GM21529 (cell line): ENCODE measurements at regions not wholly inside any gene's neighbourhood (a gene's known extent, or its start where the extent isn't known, plus 50 kb on each side); places are given as distances from the start of the nearest gene placed in this dataset.
"Not testable (repeated sequence)": the region's sequence is repeated elsewhere in the genome, so short reads cannot be mapped to it uniquely, and the experiment has no call there.

Source experiments
- ATAC-seq: cut with Tn5 transposase; IDR thresholded peaks from one replicate; pipeline ENCODE4 v1.9.1; 2021; ENCODE audit not compliant: unreplicated experiment

GRCh38 chr10:10667466-10667865 lies 350.2 kb upstream of the CELF2 start:
- no peak for ATAC-seq

- ATAC-seq, result no peak
Measured at GRCh38 chr10:10676972-10677371, 340.7 kb upstream of the CELF2 start.

GRCh38 chr10:10677479-10677878 lies 340.2 kb upstream of the CELF2 start:
- ATAC-seq, result peak; percentile 78

- no peak for ATAC-seq
Measured at GRCh38 chr10:10680496-10680895, 337.2 kb upstream of the CELF2 start.

- ATAC-seq, result no peak
Measured at GRCh38 chr10:10684972-10685371, 332.7 kb upstream of the CELF2 start.

GRCh38 chr10:10685566-10685965 lies 332.1 kb upstream of the CELF2 start:
- ATAC-seq, result no peak

- ATAC-seq, result no peak
Measured at GRCh38 chr10:10687751-10688150, 329.9 kb upstream of the CELF2 start.

- ATAC-seq, result no peak
Measured at GRCh38 chr10:10699427-10699826, 318.2 kb upstream of the CELF2 start.

GRCh38 chr10:10701084-10701611 lies 316.5 kb upstream of the CELF2 start:
- no peak for ATAC-seq

- ATAC-seq, result no peak
Measured at GRCh38 chr10:10702211-10702610, 315.5 kb upstream of the CELF2 start.

GRCh38 chr10:10703382-10703781 lies 314.3 kb upstream of the CELF2 start:
- no peak for ATAC-seq

- ATAC-seq, result no peak
Measured at GRCh38 chr10:10712155-10712704, 305.4 kb upstream of the CELF2 start.

GRCh38 chr10:10714327-10714726 lies 303.3 kb upstream of the CELF2 start:
- no peak for ATAC-seq

- no peak for ATAC-seq
Measured at GRCh38 chr10:10716972-10717371, 300.7 kb upstream of the CELF2 start.

GRCh38 chr10:10722422-10722821 lies 295.2 kb upstream of the CELF2 start:
- ATAC-seq, result no peak

GRCh38 chr10:10725196-10725595 lies 292.5 kb upstream of the CELF2 start:
- ATAC-seq, result no peak

GRCh38 chr10:10726101-10726500 lies 291.6 kb upstream of the CELF2 start:
- no peak for ATAC-seq

GRCh38 chr10:10727411-10727810 lies 290.3 kb upstream of the CELF2 start:
- not testable (repeated sequence) for ATAC-seq

- no peak for ATAC-seq
Measured at GRCh38 chr10:10727812-10728211, 289.9 kb upstream of the CELF2 start.

- ATAC-seq, result no peak
Measured at GRCh38 chr10:10730471-10731043, 287.1 kb upstream of the CELF2 start.

- no peak for ATAC-seq
Measured at GRCh38 chr10:10731366-10731765, 286.3 kb upstream of the CELF2 start.

GRCh38 chr10:10734356-10735064 lies 283.2 kb upstream of the CELF2 start:
- no peak for ATAC-seq
